Tibial artery (tissue), 4 donors: ENCODE measurements at regions not wholly inside any gene's neighbourhood (a gene's known extent, or its start where the extent isn't known, plus 50 kb on each side); places are given as distances from the start of the nearest gene placed in this dataset.

ENCODE experiments used
- DNase-seq, 2 donors: peaks; one replicate each; pipeline ENCODE4 v3.0.0-alpha.2; 2019
- H3K27ac ChIP-seq, 2 donors: fragments of 200-600 bp; sonication (generic) in 1 of 2; 1 replicate in 1 of 2; 2 replicates in 1 of 2; pipeline ENCODE4 v1.5.1; 2018 to 2019; ENCODE audit warnings: mild to moderate bottlenecking in 1 of 2
- H3K27me3 ChIP-seq, 2 donors: fragments of 200-600 bp; sonication (generic) in 1 of 2; one replicate each; pipeline versions ENCODE4 v1.5.1 to v1.6.0; 2016 to 2019
- H3K36me3 ChIP-seq, 3 donors: fragments of 200-600 bp; sonication (generic) in 2 of 3; one replicate each; pipeline ENCODE4 v1.5.1; 2016 to 2019; ENCODE audit warnings: mild to moderate bottlenecking in 2 of 3
- H3K4me1 ChIP-seq, 4 donors: fragments of 200-600 bp; sonication (generic) in 2 of 4; 1 replicate in 3 of 4; 2 replicates in 1 of 4; pipeline ENCODE4 v1.5.1; 2016 to 2019
- H3K4me3 ChIP-seq, 2 donors: fragments of 200-600 bp; sonication (generic) in 1 of 2; 1 replicate in 1 of 2; 2 replicates in 1 of 2; pipeline ENCODE4 v1.5.1; 2018 to 2019; ENCODE audit warnings: mild to moderate bottlenecking in 2 of 2
- H3K9me3 ChIP-seq, 3 donors: fragments of 200-600 bp; sonication (generic) in 1 of 3; one replicate each; pipeline ENCODE4 v1.5.1; 2016 to 2019
- CTCF ChIP-seq, 2 experiments: fragments of 200-600 bp in 1 of 2; fragments of 450-650 bp in 1 of 2; IDR thresholded peaks; one replicate each; pipeline ENCODE4 v1.5.1; 2017 to 2019; ENCODE audit warnings: antibody characterized with exemption in 2 of 2, mild to moderate bottlenecking in 1 of 2, moderate library complexity in 1 of 2
- intact Hi-C: fragments of 100-400 bp; cut with DNase I; formaldehyde crosslinking; loops from one replicate; pipeline ENCODE4 v1.15.0; 2023; ENCODE audit warnings: low total_unique reads

GRCh38 chr9:17859987-17860386, 281.1 kb downstream of the SH3GL2 start:
- TF ChIP-seq CTCF (IDR thresholded peaks at IDR 0.05): no peak
- H3K27ac ChIP-seq: no peak overlapping the region
- H3K9me3 ChIP-seq: no peaks in the 10 kb centered on the region
- intact Hi-C loops: no loop called here
- DNase-seq: no peak
- no peaks in the 10 kb centered on the region for H3K4me1 ChIP-seq
- H3K4me3 ChIP-seq: no peak overlapping the region
- no peaks in the 10 kb centered on the region for H3K36me3 ChIP-seq
- no peaks in the 10 kb centered on the region for H3K27me3 ChIP-seq

GRCh38 chr9:17862101-17862500, 283.2 kb downstream of the SH3GL2 start:
- H3K27ac ChIP-seq: no peak overlapping the region
- intact Hi-C loops: no loop called here
- no peaks in the 10 kb centered on the region for H3K36me3 ChIP-seq
- peak in 1 of 2 donors; percentile 29 for DNase-seq
- H3K9me3 ChIP-seq: no peaks in the 10 kb centered on the region
- no peaks in the 10 kb centered on the region for H3K27me3 ChIP-seq
- TF ChIP-seq CTCF (IDR thresholded peaks at IDR 0.05): no peak
- no peaks in the 10 kb centered on the region for H3K4me1 ChIP-seq
- H3K4me3 ChIP-seq: no peak overlapping the region

- TF ChIP-seq CTCF (IDR thresholded peaks at IDR 0.05): no peak
- H3K4me3 ChIP-seq: no peak overlapping the region
- H3K9me3 ChIP-seq: no peaks in the 10 kb centered on the region
- no peak overlapping the region for H3K27ac ChIP-seq
- no peaks in the 10 kb centered on the region for H3K36me3 ChIP-seq
- H3K27me3 ChIP-seq: no peaks in the 10 kb centered on the region
- intact Hi-C loops: no loop called here
- no peaks in the 10 kb centered on the region for H3K4me1 ChIP-seq
- DNase-seq: no peak
Measured at GRCh38 chr9:17862629-17863028, 283.8 kb downstream of the SH3GL2 start.

- no peak for DNase-seq
- Histone ChIP-seq H3K36me3 (no peaks in the 10 kb centered on the region), H3K27ac (no peak overlapping the region), H3K27me3 (no peaks in the 10 kb centered on the region), H3K9me3 (no peaks in the 10 kb centered on the region), H3K4me1 (no peaks in the 10 kb centered on the region), H3K4me3 (no peak overlapping the region)
- TF ChIP-seq CTCF (IDR thresholded peaks at IDR 0.05): no peak
- intact Hi-C loops: no loop called here
Measured at GRCh38 chr9:17863213-17863883, 284.5 kb downstream of the SH3GL2 start.

- Histone ChIP-seq H3K27me3 (no peaks in the 10 kb centered on the region), H3K4me3 (no peak overlapping the region), H3K36me3 (no peaks in the 10 kb centered on the region), H3K4me1 (no peaks in the 10 kb centered on the region), H3K9me3 (no peaks in the 10 kb centered on the region), H3K27ac (no peak overlapping the region)
- intact Hi-C loops: no loop called here
- DNase-seq: no peak
- no peak for TF ChIP-seq CTCF (IDR thresholded peaks at IDR 0.05)
Measured at GRCh38 chr9:17863924-17864323, 285.1 kb downstream of the SH3GL2 start.

- Histone ChIP-seq H3K27ac (no peak overlapping the region), H3K27me3 (no peaks in the 10 kb centered on the region), H3K4me1 (no peaks in the 10 kb centered on the region), H3K36me3 (no peaks in the 10 kb centered on the region), H3K4me3 (no peak overlapping the region), H3K9me3 (no peaks in the 10 kb centered on the region)
- no peak for TF ChIP-seq CTCF (IDR thresholded peaks at IDR 0.05)
- intact Hi-C loops: no loop called here
- no peak for DNase-seq
Measured at GRCh38 chr9:17864951-17865350, 286.1 kb downstream of the SH3GL2 start.
